GM18519 (cell line): ENCODE measurements at regions not wholly inside any gene's neighbourhood (a gene's known extent, or its start where the extent isn't known, plus 50 kb on each side); places are given as distances from the start of the nearest gene placed in this dataset.
"Not testable (repeated sequence)": the region's sequence is repeated elsewhere in the genome, so short reads cannot be mapped to it uniquely, and the experiment has no call there.

ENCODE experiments used
- ATAC-seq: cut with Tn5 transposase; IDR thresholded peaks from one replicate; pipeline ENCODE4 v1.9.1; 2021; ENCODE audit warnings: mild to moderate bottlenecking, moderate library complexity; ENCODE audit not compliant: unreplicated experiment, low FRiP score

DNA sequence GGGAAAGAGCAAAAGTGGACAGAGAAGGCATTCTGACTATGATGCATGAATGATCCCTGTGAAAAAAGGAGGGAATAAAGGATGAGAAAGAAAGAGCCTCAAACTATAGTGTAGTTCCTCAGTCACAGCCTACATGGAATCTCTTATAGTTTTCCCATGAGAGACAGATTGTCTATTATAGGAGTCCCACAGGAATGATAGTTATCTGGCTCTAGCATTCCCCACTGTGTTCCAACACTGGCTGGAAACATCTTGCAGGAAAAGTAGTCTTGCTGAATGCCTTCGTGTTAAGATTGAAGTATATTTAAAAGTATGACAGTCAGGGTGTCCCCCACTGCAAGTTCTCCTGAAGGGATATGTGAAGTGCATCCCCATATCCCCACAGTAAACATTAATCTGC, 641.5 kb upstream of the NECTIN3 start:
- ATAC-seq = no peak

DNA sequence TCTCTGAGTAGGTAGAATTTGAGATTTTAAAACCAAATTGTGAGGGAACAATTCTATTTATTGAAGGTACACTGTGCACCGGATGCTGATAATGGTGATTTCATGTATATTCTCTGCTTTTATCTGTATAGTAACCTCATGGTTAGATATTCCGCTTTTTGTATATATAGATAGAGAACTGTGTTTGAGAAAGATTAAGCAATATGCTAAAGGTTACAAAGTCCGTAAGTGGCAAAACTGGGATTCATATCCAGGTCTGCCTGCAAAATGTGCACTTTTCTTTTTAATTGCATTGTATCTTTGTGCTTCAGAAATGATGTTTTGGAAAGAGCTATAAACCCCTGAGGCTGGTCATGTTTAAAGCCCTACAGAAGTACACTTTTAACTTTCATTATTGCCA, 635.4 kb upstream of the NECTIN3 start:
- ATAC-seq = no peak

DNA sequence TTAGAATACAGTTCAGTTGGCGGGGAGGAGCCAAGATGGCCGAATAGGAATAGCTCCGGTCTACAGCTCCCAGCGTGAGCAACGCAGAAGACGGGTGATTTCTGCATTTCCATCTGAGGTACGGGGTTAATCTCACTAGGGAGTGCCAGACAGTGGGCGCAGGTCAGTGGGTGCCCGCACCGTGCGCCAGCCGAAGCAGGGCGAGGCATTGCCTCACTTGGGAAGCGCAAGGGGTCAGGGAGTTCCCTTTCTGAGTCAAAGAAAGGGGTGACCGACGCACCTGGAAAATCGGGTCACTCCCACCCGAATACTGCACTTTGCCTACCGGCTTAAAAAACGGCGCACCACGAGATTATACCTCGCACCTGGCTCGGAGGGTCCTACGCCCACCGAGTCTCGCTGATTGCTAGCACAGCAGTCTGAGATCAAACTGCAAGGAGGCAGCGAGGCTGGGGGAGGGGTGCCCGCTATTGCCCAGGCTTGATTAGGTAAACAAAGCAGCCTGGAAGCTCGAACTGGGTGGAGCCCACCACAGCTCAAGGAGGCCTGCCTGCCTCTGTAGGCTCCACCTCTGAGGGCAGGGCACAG, 631.5 kb upstream of the NECTIN3 start:
- not testable (repeated sequence) for ATAC-seq

DNA sequence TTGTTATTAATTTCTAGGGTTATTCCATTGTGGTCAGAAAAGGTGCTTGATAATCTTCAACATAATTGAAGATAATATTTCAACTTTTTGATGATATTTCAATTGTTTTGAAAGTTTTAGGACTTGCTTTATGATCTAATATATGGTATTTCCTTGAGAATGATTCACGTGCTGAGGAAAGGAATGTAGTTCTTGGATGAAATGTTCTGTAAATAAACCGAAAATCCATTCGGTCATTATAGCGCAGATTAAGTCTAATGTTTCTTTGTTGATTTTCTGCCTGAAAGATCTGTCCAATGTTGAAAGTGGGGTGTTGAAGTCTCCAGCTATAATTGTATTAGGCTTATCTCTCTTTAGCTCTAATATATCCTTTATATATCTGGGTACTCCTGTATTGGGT, 617.5 kb upstream of the NECTIN3 start:
- no peak for ATAC-seq

DNA sequence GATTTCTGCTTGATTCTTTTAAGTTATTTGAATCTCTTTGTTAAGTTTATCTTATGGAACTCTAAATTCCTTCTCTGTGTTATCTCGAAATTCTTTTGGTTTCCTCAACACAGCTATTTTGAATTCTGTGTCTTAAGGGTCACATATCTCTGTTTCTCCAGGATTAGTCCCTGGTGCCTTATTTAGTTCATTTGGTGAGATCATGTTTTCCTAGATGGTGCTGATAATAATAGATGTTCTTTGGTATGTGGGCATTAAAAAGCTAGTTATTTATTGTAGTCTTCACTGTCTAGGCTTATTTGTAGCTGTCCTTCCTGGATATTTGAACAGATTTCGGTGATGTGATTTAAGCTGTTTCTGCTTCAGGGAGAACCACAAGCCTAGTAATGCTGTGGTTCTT, 615.6 kb upstream of the NECTIN3 start:
- no peak for ATAC-seq

DNA sequence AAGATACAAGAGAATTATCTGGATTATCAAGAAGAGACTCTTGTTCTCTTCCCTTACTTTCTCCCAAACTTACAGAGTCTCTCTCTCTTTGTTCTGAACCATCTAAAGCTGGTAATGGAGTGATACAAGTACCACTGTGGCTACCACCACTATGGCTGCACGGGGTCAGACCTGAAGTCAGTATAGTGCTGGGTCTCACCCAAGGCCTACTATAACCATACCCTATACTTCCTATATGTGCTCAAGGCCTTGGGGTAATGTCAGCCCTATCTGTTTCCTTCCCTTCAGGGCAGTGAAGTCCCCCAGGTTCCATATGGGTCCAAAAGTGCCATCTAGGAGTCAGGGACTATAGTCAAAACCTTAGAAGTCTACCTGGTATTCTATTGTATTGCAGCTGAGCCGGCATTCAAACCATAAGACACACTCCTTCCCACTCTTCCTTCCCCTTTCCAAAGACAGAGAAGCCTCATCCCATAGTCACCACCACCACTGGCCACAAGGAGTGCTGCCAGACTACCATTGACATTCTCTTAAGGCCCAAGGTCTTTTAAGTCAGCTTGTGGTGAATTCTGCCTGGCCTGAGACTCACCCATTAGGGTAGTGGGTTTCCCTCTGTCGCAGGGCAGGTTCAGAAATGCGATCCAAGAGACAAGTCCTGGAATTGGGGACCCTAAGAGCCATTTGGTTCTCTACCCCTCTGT, 615.0 kb upstream of the NECTIN3 start:
- ATAC-seq = no peak

DNA sequence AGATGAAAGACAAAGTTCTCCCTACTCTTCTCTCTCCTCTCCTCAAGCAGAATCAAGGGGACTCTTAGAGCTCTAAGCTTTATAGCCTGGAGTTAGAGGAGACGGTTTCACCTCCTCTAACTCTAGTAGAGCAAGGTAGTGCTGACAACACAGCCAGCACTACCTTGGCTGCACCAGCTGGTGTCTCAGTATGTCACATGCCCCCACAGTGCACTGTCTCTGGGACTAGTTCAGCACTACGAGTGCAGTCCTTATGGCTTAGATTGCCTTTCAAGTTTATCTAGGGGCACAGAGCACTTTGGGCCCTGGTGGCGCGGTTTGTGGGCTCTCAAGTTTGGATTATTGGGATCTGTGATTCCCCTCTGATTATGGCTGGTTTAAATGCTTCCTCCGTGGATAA, 614.1 kb upstream of the NECTIN3 start:
- ATAC-seq = no peak

DNA sequence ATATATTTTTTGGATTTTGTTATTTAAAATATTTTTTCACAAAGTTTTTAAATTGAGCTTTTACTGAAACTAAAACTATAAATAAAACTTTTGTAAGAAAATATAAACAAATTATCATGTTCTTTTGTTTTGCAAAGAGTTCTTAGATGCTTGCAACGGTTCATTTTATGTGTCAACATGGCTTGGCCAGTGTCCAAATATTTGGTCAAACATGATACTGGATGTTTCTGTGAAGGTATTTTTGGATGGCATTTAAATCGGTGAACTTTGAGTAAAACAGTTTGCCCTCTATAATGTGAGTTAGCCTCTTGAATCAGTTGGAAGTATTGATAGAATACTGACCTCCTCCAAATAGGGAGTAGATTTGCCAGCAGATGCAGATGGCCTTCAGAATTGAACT, 612.6 kb upstream of the NECTIN3 start:
- ATAC-seq = no peak

DNA sequence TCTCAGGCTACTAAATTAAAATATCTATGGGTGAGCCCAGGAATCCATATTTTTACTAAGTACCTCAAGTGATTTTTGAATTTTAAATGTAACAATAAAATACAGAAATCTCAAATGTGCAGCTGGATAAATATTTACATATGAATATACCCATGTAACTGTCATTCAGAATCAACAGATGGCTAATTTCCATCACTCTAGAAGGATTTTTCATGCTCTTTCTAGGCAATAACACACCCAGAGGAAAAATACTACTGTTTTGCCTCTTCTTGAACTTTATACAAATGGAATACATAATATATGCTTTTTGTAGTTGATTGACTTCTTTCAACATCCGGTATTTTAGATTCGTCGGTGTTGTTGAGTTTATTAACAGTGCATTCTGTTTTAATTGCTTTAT, 601.3 kb upstream of the NECTIN3 start:
- no peak for ATAC-seq

DNA sequence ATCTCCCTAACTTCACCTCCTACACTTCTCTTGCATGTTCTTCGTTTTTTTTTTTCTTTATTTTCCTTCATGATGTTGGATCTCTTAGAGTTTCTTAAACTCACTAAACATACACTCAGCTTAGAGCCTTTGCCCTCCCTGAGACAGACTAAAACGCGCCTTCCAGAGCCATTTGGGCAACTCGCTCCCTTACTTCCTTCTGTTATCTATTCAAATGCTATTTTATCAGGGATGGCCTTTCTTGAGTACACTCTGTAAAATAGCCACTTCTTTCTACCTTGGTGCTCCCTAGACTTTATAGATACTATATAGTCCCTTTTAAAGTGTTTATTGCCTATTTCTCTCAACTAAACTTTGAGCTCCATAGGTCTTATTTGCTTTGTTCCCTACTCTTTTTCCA, 598.2 kb upstream of the NECTIN3 start:
- ATAC-seq = no peak

DNA sequence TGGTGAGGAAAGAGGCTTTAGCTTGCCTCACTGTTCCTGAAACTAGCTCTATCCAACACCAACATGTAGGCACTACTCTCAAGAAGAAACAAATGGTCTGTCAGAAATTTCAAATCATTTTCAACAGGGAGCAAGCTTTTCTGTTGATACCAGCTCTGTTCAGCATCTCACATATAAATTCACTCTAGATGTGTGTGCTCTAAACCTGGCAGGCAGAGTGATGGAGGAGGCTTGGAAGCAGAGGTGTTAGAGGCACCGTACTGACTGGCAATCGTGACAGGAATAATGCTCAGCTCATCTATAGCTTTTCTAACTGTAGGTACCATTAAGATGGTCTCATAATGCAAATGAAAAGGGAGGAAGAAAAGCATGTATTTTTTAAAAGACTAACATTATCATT, 597.2 kb upstream of the NECTIN3 start:
- no peak for ATAC-seq

DNA sequence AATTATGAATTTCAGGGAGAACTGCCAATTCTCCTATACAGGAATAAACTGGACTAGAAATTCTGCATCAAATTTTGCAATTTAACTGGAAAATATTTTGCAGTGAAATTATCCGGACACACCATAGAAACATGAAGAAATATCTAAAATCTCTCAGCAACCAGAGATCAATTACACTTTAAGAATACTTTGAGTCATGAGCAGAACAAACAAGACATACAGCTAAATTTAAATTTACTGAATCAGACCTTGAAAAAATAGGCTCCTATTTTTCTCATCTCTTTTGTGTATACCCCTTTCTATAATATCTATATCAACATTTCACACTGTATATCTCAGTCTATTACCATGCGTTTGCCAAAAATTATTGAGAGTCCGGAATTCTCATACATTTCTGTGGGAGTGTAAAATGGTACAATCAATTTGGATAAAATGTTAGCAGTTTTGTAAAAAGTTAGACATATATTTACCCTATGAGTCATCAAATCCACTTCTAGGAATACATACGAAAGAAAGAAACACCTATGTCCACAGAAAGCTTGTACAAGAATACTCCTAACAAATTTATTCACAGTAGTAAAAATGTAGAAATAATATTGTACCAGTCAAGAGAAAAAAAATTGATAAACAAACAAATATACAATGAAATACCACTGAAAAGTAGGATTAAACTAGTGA, 593.1 kb upstream of the NECTIN3 start:
- no peak for ATAC-seq

DNA sequence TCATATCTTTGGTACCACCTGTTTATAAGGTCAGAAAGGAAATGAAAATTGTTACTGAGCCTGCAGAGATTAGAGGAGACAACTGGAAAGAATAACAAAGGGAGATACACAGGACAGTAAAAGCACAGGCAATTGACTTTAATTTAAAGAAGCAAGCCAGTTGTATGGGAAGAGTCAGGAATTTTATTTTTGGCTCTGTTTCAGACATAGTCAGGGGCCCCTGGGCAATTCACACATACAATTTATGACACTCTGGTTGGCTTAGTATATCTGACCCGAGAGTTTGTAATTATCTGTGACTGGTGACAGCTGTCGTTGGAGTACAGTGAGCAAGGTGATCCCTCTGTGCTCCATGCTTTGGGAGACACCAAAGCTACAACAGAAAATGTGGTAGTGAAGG, 591.9 kb upstream of the NECTIN3 start:
- ATAC-seq = no peak

DNA sequence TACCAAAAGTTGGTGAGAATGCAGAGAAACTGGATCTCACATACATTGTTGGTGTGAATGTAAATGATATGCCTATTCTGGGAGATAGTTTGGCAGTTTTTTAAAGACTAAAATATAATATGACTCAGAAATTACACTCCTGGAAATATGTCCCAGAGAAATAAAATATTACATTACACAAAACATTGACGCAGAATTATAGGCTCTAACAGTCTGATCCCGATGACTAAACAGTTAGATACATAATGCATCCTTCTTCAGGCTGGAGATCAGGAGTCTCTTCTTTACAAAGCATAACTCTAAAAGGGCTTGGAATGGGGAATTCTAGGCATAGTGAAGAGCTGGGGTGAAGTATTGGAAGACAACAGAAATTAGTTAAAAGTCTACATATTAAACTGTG, 586.2 kb upstream of the NECTIN3 start:
- no peak for ATAC-seq

DNA sequence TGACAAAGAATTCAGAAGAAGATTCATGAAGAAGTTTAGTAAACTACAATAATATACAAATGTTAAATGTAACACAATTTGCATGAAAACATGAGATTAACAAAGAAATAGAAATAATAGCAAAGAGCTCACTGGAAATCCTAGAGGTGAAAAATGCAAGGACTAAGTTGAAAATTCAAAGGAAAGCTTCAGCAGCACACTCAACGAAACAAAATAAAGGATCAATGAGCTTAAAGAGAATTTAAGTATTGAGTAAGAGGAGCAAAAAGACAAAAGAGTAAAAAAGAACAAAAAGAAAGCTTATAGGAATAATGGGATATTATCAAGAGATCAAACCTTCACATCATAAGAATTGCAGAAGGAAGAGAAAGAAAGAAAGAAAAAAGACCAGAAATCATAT, 583.8 kb upstream of the NECTIN3 start:
- no peak for ATAC-seq

DNA sequence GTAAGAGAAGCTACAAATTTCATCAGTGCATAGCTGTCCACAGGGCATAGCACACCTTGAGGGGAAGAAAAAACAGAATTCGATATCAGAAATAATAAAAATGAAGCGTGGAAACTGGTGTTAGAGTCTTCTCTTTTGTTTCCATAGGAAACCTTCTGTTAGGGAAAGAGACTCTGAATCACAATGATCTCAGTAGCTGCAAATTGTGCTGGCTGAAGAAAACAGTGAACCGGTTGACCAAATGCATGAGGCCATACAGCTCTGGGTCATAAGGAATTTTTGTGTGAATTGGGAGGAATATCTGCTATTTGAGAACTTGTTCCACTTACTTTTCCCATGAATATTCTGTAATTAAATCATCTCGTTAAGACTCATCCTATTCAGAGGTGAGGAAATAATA, 580.2 kb upstream of the NECTIN3 start:
- no peak for ATAC-seq

DNA sequence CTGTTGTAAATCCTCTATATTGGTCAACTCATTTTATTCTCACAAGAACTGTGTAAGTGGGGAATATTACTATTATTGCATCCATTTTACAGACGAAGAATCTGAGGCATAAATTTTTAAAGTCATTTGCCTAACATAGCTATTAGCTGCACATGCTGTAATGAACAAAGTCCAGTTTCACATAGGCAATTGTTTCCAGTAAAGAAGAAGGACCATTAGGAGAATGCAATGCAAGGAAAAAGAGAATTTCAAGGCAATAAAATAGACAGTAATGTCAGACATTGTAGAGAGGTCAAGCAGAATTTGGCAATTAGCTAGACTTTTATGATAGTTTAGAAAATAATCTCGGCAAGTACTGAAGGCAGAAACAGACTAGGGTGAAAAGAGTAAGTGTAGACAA, 578.7 kb upstream of the NECTIN3 start:
- no peak for ATAC-seq

DNA sequence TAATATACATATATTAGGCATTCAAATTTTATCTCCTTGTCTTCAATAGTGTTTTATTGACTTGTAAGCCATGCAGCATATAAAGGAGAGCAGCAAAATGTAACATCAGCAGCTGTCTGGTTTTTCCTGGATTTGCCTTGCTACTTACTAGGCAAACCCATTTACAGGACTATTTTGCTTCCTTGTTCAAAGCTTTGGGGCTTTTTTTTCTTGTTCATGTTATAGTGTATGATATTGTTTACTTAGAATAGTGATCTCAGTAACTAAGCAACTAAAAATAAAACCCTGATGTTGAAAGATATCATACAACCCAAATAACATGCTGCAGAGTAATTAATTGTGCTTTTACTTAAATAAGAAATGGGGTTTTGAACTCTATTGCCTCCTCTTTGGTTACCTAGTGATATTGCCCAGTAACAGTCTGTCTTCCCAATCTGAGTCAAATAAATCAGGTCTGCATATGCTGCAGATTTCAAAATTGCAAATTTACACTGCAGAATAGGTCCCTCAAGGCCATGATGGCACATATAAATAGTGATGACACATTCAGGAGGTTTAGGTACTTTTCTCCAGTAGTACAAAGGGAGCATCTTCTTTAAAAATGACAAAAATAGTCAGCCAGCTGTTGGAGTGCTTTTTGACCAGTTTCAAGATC, 578.1 kb upstream of the NECTIN3 start:
- ATAC-seq = no peak

DNA sequence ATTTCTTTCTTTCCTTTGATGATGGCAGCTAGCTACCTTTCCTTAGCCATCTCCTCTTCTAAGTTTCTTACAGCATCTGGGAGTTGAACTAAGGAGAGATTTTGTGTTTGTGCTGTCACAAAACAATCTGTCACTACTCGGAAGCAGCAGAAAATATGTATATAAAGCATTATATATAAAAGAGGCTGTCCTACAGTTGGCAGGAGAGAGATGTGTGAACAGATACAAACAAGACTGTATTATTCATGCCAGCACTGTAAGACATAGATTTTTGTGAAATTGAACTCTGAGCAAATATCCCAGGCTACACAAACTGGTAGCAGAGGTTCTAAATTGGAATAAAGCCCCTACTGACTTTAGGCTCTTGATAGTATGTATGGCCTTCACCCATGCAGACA, 577.5 kb upstream of the NECTIN3 start:
- ATAC-seq = no peak

DNA sequence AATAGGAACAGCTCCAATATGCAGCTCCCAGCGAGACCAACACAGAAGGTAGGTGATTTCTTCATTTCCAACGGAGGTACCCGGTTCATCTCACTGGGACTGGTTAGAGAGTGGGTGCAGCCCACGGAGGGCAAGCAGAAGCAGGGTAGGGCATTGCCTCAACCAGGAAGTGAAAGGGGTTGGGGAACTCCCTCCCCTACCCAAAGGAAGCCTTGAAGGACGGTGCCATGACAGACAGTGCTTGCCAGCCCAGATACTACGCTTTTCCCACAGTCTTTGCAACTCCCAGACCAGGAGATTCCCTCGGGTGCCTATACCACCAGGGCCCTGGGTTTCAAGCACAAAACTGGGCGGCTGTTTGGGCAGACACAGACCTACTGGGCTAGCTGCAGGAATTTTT, 576.9 kb upstream of the NECTIN3 start:
- ATAC-seq = no peak

DNA sequence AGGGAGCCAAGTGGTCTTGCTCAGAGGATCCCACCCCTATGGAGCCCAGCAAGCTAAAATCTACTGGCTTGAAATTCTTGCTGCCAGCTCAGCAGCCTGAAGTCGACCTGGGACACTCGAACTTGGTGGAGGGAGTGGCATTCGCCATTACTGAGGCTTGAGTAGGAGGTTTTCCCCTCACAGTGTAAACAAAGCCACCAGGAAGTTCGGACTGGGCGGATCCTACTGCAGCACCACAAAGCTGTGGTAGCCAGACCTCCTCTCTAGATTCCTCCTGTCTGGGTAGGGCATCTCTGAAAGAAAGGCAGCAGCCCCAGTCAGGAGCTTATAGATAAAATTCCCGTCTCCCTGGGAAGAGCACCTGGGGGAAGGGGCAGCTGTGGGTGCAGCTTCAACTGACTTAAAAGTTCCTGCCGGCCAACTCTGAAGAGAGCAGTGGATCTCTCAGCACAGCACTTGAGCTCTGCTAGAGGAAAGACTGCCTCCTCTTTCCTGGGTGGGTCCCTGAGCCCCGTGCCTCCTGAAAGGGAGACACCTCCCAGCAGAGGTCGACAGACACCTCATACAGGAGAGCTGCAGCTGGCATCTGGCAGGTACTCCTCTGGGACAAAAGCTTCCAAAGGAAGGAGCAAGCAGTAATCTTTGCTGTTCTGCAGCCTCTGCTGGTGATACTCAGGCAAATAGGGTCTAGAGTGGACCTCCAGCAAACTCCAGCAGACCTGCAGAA, 576.3 kb upstream of the NECTIN3 start:
- no peak for ATAC-seq
